ENCODE measurements at regions not wholly inside any gene's neighbourhood (a gene's known extent, or its start where the extent isn't known, plus 50 kb on each side); places are given as distances from the start of the nearest gene placed in this dataset.
"Not testable (repeated sequence)": the region's sequence is repeated elsewhere in the genome, so short reads cannot be mapped to it uniquely, and the experiment has no call there.

GRCh38 chr10:8665322-8665721 lies 610.8 kb downstream of the GATA3 start:
- FAIRE-seq (no peak), DNase-seq (ENCODE audit: low spot score) (no peak)

GRCh38 chr10:8670461-8670860 lies 616.0 kb downstream of the GATA3 start:
- DNase-seq (ENCODE audit: low spot score) (no peak), FAIRE-seq (no peak)

DNA sequence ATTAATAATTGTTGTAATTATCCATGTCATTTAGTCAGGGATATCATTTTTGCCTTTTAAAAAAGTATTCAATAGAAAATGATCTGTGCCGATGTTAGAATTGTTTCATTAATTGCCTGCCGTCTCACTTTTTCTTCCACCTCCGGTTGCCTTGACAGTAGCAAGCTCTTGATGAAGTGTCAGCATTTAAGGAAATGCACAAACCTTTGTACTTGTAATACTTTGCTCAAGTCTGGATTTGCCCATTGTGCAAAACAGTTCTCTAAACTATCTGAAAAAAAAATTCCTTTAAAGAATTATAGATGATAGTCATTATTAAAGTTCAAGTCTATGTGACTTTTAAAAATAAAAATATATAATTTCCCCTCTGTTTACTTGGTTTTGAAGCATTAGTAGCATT lies 619.7 kb downstream of the GATA3 start:
- FAIRE-seq (no peak), DNase-seq (ENCODE audit: low spot score) (no peak)

- FAIRE-seq: no peak
Measured at GRCh38 chr10:8677642-8678041, 623.2 kb downstream of the GATA3 start.

DNA sequence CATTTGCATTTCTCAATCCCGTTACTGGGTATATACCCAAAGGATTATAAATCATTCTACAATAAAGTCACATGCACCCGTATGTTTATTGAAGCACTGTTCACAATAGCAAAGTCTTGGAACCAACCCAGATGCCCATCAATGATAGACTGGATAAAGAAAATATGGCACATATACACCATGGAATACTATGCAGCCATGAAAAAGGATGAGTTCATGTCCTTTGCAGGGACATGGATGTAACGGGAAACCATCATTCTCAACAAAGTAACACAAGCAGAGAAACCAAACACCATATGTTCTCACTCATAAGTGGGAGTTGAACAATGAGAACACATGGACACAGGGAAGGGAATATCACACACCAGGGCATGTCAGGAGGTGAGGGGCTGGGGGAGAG lies 630.4 kb downstream of the GATA3 start:
- not testable (repeated sequence) for DNase-seq (ENCODE audit: low spot score); FAIRE-seq

More at GRCh38 chr10:8677642-8678041, 623.2 kb downstream of the GATA3 start:
- DNase-seq (ENCODE audit: low spot score): no peak

GRCh38 chr10:8688881-8689280 lies 634.4 kb downstream of the GATA3 start:
- FAIRE-seq: no peak
- no peak for DNase-seq (ENCODE audit: low spot score)

GRCh38 chr10:8691498-8692017 lies 637.1 kb downstream of the GATA3 start:
- no peak for DNase-seq (ENCODE audit: low spot score)
- no peak for FAIRE-seq

- not testable (repeated sequence) for FAIRE-seq; DNase-seq (ENCODE audit: low spot score)
Measured at GRCh38 chr10:8693635-8694034, 639.1 kb downstream of the GATA3 start.

- FAIRE-seq (no peak), DNase-seq (ENCODE audit: low spot score) (no peak)
Measured at GRCh38 chr10:8696746-8697145, 642.3 kb downstream of the GATA3 start.

- DNase-seq (ENCODE audit: low spot score) (no peak), FAIRE-seq (no peak)
Measured at GRCh38 chr10:8700689-8701088, 646.2 kb downstream of the GATA3 start.

- FAIRE-seq: no peak
Measured at GRCh38 chr10:8702181-8702580, 647.7 kb downstream of the GATA3 start.

GRCh38 chr10:8705415-8705814 lies 650.9 kb downstream of the GATA3 start:
- FAIRE-seq: no peak

More at GRCh38 chr10:8702181-8702580, 647.7 kb downstream of the GATA3 start:
- no peak for DNase-seq (ENCODE audit: low spot score)

GRCh38 chr10:8712656-8713055 lies 658.2 kb downstream of the GATA3 start:
- FAIRE-seq (no peak), DNase-seq (ENCODE audit: low spot score) (no peak)

More at GRCh38 chr10:8705415-8705814, 650.9 kb downstream of the GATA3 start:
- no peak for DNase-seq (ENCODE audit: low spot score)

DNA sequence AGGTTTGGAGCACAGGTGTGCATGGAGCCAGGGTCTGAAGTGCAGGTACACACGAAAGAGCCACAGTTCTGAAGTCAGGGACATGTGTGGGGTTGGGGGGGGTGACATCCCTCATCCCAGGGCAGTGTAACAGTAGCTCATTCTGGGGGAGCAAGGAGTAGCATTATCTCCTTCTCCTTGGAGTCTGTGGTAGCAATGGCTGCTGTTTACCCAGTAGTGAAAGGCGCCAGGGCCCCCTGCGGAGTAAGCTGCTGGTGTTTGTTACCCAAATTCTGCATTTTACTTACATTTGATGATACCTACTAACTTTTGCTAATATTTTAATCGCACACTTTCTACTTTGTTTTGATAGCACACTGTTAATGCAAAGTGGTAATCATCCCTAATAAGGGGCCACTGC lies 665.5 kb downstream of the GATA3 start:
- no peak for FAIRE-seq

DNA sequence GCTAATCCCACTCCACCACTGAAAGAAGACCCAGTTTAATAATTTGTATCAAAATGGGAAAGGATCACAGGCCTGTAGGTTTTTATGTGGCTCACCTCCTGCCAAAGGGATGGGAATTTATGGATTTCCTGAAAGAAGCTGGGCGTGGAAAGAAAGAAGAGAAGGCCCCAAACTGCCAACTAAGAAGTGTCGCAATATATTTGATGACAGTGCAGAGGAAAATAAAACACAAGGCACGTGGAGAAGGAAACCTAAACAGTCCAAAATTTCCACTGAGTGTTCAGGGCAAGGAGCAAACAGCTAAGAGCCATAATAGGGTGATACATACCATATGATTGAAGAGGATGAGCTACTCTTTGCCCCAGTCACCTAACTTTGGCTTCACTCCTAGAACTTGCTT lies 667.2 kb downstream of the GATA3 start:
- FAIRE-seq: no peak
- DNase-seq (ENCODE audit: low spot score): no peak

More for the DNA sequence above, 665.5 kb downstream of the GATA3 start:
- DNase-seq (ENCODE audit: low spot score): no peak

GRCh38 chr10:8722835-8723234 lies 668.3 kb downstream of the GATA3 start:
- DNase-seq (ENCODE audit: low spot score) (no peak), FAIRE-seq (no peak)

DNA sequence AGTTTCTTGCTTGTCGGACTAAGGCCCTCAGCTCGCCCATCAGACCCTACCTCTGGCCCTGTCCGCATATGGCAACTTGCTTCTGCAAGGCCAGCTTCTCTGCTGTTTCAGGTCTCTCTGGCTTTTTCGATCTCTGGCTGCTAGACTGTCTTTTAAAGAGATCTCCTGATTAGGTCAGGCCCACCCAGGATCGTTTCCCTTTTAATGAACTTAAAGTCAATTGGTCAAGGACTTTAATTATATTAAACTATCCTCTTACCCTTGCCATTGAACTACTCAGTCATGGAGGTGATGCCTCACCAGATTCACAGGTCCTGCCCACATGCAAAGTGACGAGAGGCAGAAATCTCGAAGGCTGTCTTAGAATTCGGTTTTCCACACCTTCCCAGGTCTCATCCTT lies 670.9 kb downstream of the GATA3 start:
- DNase-seq (ENCODE audit: low spot score) (no peak), FAIRE-seq (no peak)

- DNase-seq (ENCODE audit: low spot score) (no peak), FAIRE-seq (no peak)
Measured at GRCh38 chr10:8726084-8726778, 671.7 kb downstream of the GATA3 start.

DNA sequence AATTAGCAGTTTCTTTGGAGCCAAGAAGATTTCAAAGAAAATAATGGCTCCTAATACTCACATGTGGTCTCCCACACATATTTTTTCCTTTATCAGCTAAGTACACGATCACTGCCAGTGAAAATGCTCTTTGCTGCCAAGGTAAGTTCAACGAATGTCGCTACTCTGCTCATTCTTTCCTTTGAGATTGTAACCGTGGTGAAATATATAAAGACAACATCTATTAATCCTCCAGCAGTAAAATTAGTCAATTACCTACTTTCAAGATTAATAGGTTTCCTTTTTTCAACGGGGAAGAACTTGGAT lies 672.2 kb downstream of the GATA3 start:
- DNase-seq (ENCODE audit: low spot score) (no peak), FAIRE-seq (no peak)

GRCh38 chr10:8731121-8732095 lies 676.9 kb downstream of the GATA3 start:
- no peak for FAIRE-seq

GRCh38 chr10:8738987-8739386 lies 684.5 kb downstream of the GATA3 start:
- DNase-seq (ENCODE audit: low spot score) (no peak), FAIRE-seq (no peak)

More at GRCh38 chr10:8731121-8732095, 676.9 kb downstream of the GATA3 start:
- DNase-seq (ENCODE audit: low spot score): no peak

- FAIRE-seq (no peak), DNase-seq (ENCODE audit: low spot score) (no peak)
Measured at GRCh38 chr10:8752146-8752843, 697.8 kb downstream of the GATA3 start.

Measured in RCC 7860 (cell line).